ENCODE measurements at regions not wholly inside any gene's neighbourhood (a gene's known extent, or its start where the extent isn't known, plus 50 kb on each side); places are given as distances from the start of the nearest gene placed in this dataset.

GRCh38 chr1:192936313-192937018, 122.7 kb downstream of the UCHL5 start:
- TF ChIP-seq EZH2 (IDR thresholded peaks at IDR 0.05; ENCODE audit: insufficient read depth, poor library complexity, severe bottlenecking) (no peak), EZH2phosphoT487 (IDR thresholded peaks at IDR 0.05; ENCODE audit: insufficient read depth, low read depth) (no peak)

Data from GM23248 (cell line).